DOHH2 (cell line): ENCODE measurements at regions not wholly inside any gene's neighbourhood (a gene's known extent, or its start where the extent isn't known, plus 50 kb on each side); places are given as distances from the start of the nearest gene placed in this dataset.

Experiments used
- CTCF ChIP-seq: fragments of 200-600 bp; sonication (generic); IDR thresholded peaks from one replicate; pipeline ENCODE4 v1.5.1; 2014; ENCODE audit warnings: antibody characterized with exemption, mild to moderate bottlenecking, low read depth, low read length; ENCODE audit not compliant: poor library complexity, severe bottlenecking
- EZH2phosphoT487 ChIP-seq: fragments of 200-600 bp; sonication (generic); IDR thresholded peaks from 2 replicates; pipeline ENCODE4 v1.6.1; 2017; ENCODE audit warnings: borderline replicate concordance, mild to moderate bottlenecking, antibody characterized with exemption, low read length, moderate library complexity, mixed read lengths

GRCh38 chr4:112939901-112940300 is 109.6 kb upstream of the ANK2 start:
- TF ChIP-seq CTCF (no peak), EZH2phosphoT487 (no peak)
